Tibial artery (tissue), 4 donors: ENCODE measurements at regions not wholly inside any gene's neighbourhood (a gene's known extent, or its start where the extent isn't known, plus 50 kb on each side); places are given as distances from the start of the nearest gene placed in this dataset.
A peak's percentile ranks its signal among the peaks of the same experiment; 100 is the strongest.

Experiments
- DNase-seq, 2 donors: peaks; one replicate each; pipeline ENCODE4 v3.0.0-alpha.2; 2019
- H3K27ac ChIP-seq, 2 donors: fragments of 200-600 bp; sonication (generic) in 1 of 2; 1 replicate in 1 of 2; 2 replicates in 1 of 2; pipeline ENCODE4 v1.5.1; 2018 to 2019; ENCODE audit warnings: mild to moderate bottlenecking in 1 of 2
- H3K27me3 ChIP-seq, 2 donors: fragments of 200-600 bp; sonication (generic) in 1 of 2; one replicate each; pipeline versions ENCODE4 v1.5.1 to v1.6.0; 2016 to 2019
- H3K36me3 ChIP-seq, 3 donors: fragments of 200-600 bp; sonication (generic) in 2 of 3; one replicate each; pipeline ENCODE4 v1.5.1; 2016 to 2019; ENCODE audit warnings: mild to moderate bottlenecking in 2 of 3
- H3K4me1 ChIP-seq, 4 donors: fragments of 200-600 bp; sonication (generic) in 2 of 4; 1 replicate in 3 of 4; 2 replicates in 1 of 4; pipeline ENCODE4 v1.5.1; 2016 to 2019
- H3K4me3 ChIP-seq, 2 donors: fragments of 200-600 bp; sonication (generic) in 1 of 2; 1 replicate in 1 of 2; 2 replicates in 1 of 2; pipeline ENCODE4 v1.5.1; 2018 to 2019; ENCODE audit warnings: mild to moderate bottlenecking in 2 of 2
- H3K9me3 ChIP-seq, 3 donors: fragments of 200-600 bp; sonication (generic) in 1 of 3; one replicate each; pipeline ENCODE4 v1.5.1; 2016 to 2019
- intact Hi-C: fragments of 100-400 bp; cut with DNase I; formaldehyde crosslinking; loops from one replicate; pipeline ENCODE4 v1.15.0; 2023; ENCODE audit warnings: low total_unique reads
- TF ChIP-seq, protein P1 (sequence below), 2 experiments: fragments of 200-600 bp in 1 of 2; fragments of 450-650 bp in 1 of 2; IDR thresholded peaks; one replicate each; pipeline ENCODE4 v1.5.1; 2017 to 2019; ENCODE audit warnings: antibody characterized with exemption in 2 of 2, mild to moderate bottlenecking in 1 of 2, moderate library complexity in 1 of 2

DNA sequence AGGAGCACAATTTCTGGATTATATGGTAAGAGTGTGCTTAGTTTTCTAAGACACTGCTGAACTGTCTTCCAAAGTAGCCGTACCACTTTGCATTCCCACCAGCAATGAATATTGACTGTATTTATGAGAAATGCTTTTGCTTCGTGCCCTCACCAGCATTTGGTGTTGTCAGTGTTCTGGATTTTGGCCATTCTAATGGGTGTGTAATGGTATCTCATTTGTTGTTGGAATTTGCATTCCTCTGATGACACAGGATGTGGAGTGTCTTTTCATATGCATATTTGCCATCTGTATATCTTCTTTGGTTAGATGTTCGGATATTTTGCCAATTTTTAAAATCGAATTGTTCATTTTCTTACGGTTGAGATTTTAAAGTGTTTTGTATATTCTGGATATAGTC is 558.5 kb upstream of the FZD8 start:
- TF ChIP-seq, protein P1, sequence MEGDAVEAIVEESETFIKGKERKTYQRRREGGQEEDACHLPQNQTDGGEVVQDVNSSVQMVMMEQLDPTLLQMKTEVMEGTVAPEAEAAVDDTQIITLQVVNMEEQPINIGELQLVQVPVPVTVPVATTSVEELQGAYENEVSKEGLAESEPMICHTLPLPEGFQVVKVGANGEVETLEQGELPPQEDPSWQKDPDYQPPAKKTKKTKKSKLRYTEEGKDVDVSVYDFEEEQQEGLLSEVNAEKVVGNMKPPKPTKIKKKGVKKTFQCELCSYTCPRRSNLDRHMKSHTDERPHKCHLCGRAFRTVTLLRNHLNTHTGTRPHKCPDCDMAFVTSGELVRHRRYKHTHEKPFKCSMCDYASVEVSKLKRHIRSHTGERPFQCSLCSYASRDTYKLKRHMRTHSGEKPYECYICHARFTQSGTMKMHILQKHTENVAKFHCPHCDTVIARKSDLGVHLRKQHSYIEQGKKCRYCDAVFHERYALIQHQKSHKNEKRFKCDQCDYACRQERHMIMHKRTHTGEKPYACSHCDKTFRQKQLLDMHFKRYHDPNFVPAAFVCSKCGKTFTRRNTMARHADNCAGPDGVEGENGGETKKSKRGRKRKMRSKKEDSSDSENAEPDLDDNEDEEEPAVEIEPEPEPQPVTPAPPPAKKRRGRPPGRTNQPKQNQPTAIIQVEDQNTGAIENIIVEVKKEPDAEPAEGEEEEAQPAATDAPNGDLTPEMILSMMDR (IDR thresholded peaks at IDR 0.05): no peak
- intact Hi-C loops: no loop called here
- no peaks in the 10 kb centered on the region for H3K36me3 ChIP-seq
- H3K9me3 ChIP-seq: no peaks in the 10 kb centered on the region
- no peak overlapping the region for H3K27ac ChIP-seq
- H3K4me1 ChIP-seq: no peaks in the 10 kb centered on the region
- no peaks in the 10 kb centered on the region for H3K27me3 ChIP-seq
- no peak overlapping the region for H3K4me3 ChIP-seq
- DNase-seq: no peak

GRCh38 chr10:36198322-36198721 is 556.2 kb upstream of the FZD8 start:
- Histone ChIP-seq H3K4me1 (no peaks in the 10 kb centered on the region), H3K4me3 (no peak overlapping the region), H3K36me3 (no peaks in the 10 kb centered on the region), H3K27me3 (no peaks in the 10 kb centered on the region), H3K27ac (no peak overlapping the region), H3K9me3 (no peaks in the 10 kb centered on the region)
- TF ChIP-seq, protein P1 (IDR thresholded peaks at IDR 0.05): no peak
- intact Hi-C loops: no loop called here
- no peak for DNase-seq

DNA sequence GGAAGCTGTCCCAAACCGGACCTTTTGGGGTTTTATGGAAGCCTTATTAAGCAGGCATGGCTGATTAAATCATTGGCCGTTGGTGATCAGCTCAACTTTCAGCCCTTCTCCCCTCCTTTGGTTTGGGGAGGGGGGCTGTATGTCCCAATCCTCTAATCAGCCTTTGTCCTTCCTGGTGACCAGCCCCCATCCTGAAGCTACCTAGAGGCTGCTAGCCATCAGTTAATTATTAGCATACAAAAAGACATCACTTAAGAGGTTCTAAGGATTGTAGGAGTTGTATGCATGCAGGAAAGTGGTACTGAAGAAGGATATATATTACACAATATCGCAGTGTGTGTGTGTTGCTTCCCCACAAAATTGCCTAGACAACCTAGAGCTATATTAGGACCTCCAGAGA is 553.3 kb upstream of the FZD8 start:
- DNase-seq: no peak
- Histone ChIP-seq H3K27ac (no peak overlapping the region), H3K36me3 (no peaks in the 10 kb centered on the region), H3K4me3 (no peak overlapping the region), H3K9me3 (peaks cover 3 to 16% (median 12%) of the 10 kb centered on the region in 3 donors), H3K27me3 (no peaks in the 10 kb centered on the region), H3K4me1 (no peaks in the 10 kb centered on the region)
- intact Hi-C loops: no loop called here
- TF ChIP-seq, protein P1 (IDR thresholded peaks at IDR 0.05): no peak

GRCh38 chr10:36194276-36194675 is 552.2 kb upstream of the FZD8 start:
- no peaks in the 10 kb centered on the region for H3K36me3 ChIP-seq
- intact Hi-C loops: no loop called here
- DNase-seq: no peak
- peaks cover 3 to 16% (median 12%) of the 10 kb centered on the region in 3 donors for H3K9me3 ChIP-seq
- TF ChIP-seq, protein P1 (IDR thresholded peaks at IDR 0.05): no peak
- no peaks in the 10 kb centered on the region for H3K27me3 ChIP-seq
- no peak overlapping the region for H3K4me3 ChIP-seq
- no peak overlapping the region for H3K27ac ChIP-seq
- no peaks in the 10 kb centered on the region for H3K4me1 ChIP-seq

- TF ChIP-seq, protein P1 (IDR thresholded peaks at IDR 0.05): no peak
- intact Hi-C loops: no loop called here
- no peak overlapping the region for H3K4me3 ChIP-seq
- H3K36me3 ChIP-seq: no peaks in the 10 kb centered on the region
- no peaks in the 10 kb centered on the region for H3K27me3 ChIP-seq
- peaks cover 0 to 15% (median 10%) of the 10 kb centered on the region in 4 donors for H3K4me1 ChIP-seq
- no peak for DNase-seq
- H3K27ac ChIP-seq: no peak overlapping the region
- peaks cover 3 to 16% (median 12%) of the 10 kb centered on the region in 3 donors for H3K9me3 ChIP-seq
These were observed 548.9 kb upstream of the FZD8 start for GRCh38 chr10:36191009-36191408.

- intact Hi-C loops: no loop called here
These were observed 546.4 kb upstream of the FZD8 start for GRCh38 chr10:36188461-36188860.

More at GRCh38 chr10:36188461-36188860, 546.4 kb upstream of the FZD8 start:
- H3K4me3 ChIP-seq: no peak overlapping the region
- peaks cover 3 to 16% (median 12%) of the 10 kb centered on the region in 3 donors for H3K9me3 ChIP-seq
- H3K27ac ChIP-seq: peak overlapping the region; percentile 43 to 51
- TF ChIP-seq, protein P1 (IDR thresholded peaks at IDR 0.05): no peak
- H3K27me3 ChIP-seq: no peaks in the 10 kb centered on the region
- DNase-seq: no peak
- peaks cover 0 to 15% (median 10%) of the 10 kb centered on the region in 4 donors for H3K4me1 ChIP-seq
- no peaks in the 10 kb centered on the region for H3K36me3 ChIP-seq
